MG63 (cell line): ENCODE measurements at regions not wholly inside any gene's neighbourhood (a gene's known extent, or its start where the extent isn't known, plus 50 kb on each side); places are given as distances from the start of the nearest gene placed in this dataset.
A peak's percentile ranks its signal among the peaks of the same experiment; 100 is the strongest.

Source experiments
- DNase-seq: peaks from one replicate; pipeline ENCODE4 v3.0.0-alpha.2; 2020
- H3K27me3 ChIP-seq: fragments of 250-450 bp; sonication (Bioruptor Pico); 2 replicates; pipeline ENCODE4 v1.5.1; 2020; ENCODE audit warnings: mild to moderate bottlenecking, moderate library complexity
- H3K36me3 ChIP-seq: fragments of 250-450 bp; sonication (Bioruptor Pico); 2 replicates; pipeline ENCODE4 v1.5.1; 2020; ENCODE audit warnings: mild to moderate bottlenecking, moderate library complexity
- H3K4me3 ChIP-seq: fragments of 250-450 bp; sonication (Bioruptor Pico); 2 replicates; pipeline ENCODE4 v1.5.1; 2020; ENCODE audit warnings: mild to moderate bottlenecking, moderate library complexity
- H3K9me3 ChIP-seq: fragments of 250-450 bp; sonication (Bioruptor Pico); 2 replicates; pipeline ENCODE4 v1.5.1; 2020; ENCODE audit warnings: mild to moderate bottlenecking, moderate library complexity

DNA sequence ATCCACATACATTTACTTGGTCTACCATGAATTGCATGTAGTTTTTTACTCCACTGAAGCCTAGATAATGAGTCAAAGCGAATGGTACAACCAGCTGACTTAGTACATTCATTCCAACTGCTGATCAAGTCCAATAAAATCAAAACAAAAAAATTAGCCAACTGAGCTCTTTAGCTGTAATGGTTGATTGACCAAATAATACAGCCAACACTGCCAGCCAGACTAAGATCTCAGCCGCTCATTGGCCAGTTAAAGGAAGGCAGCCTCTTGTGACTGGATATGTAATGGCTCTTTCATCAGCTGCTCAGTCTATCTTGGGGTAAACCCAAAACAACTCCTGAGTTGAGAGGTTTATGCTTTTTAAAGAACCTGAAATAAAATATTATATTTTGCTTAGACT lies 204.3 kb upstream of the RSPO3 start:
- H3K9me3 ChIP-seq, result no peaks in the 10 kb centered on the region; the same call in 1 of the 2 replicates

DNA sequence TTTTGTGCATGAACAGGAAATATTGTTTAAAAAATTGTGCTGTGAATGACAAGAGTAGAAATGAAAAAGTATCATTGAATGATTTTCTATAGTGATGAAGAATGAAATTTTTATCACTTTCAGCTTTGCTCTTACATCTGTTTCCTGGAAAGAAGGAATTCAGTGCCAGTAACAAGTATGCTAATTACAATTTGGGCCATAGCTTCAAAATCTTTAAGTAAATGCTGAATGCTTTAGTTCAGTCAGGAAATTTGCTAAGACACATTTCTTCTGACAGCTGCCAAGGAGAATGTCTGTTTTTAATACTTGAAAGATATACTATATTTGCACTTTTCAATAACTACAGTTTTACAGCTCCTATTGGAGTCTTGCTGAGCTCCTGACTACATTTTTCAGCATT lies 203.7 kb upstream of the RSPO3 start:
- DNase-seq, result no peak
- no peaks in the 10 kb centered on the region for H3K27me3 ChIP-seq
- no peaks in the 10 kb centered on the region for H3K36me3 ChIP-seq
- no peaks in the 10 kb centered on the region; the same call in 1 of the 2 replicates for H3K9me3 ChIP-seq
- H3K4me3 ChIP-seq, result no peak overlapping the region

More for the DNA sequence above, 204.3 kb upstream of the RSPO3 start:
- no peaks in the 10 kb centered on the region for H3K27me3 ChIP-seq
- H3K4me3 ChIP-seq, result no peak overlapping the region
- no peaks in the 10 kb centered on the region for H3K36me3 ChIP-seq
- no peak for DNase-seq

DNA sequence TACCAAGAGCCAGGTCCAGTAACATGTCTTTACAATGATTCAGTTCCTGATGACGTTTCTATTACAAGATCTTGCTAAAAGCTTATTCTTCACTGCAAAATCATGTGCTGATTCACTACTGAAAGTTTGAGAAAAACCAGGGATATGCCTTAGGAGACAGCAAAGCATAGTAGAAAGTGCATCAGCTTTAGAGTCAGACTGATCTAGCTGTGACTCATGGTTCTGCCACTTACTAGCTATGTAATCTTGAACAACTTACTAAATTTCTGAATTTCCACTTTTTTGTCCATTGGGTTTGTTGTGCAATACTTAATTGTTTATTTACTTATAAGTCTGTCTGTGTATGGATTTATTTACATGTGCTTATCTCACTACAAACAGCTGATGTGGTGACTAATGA lies 198.5 kb upstream of the RSPO3 start:
- Histone ChIP-seq H3K27me3 (no peaks in the 10 kb centered on the region), H3K36me3 (no peaks in the 10 kb centered on the region), H3K9me3 (no peaks in the 10 kb centered on the region), H3K4me3 (no peak overlapping the region)
- DNase-seq, result peak; percentile 29

DNA sequence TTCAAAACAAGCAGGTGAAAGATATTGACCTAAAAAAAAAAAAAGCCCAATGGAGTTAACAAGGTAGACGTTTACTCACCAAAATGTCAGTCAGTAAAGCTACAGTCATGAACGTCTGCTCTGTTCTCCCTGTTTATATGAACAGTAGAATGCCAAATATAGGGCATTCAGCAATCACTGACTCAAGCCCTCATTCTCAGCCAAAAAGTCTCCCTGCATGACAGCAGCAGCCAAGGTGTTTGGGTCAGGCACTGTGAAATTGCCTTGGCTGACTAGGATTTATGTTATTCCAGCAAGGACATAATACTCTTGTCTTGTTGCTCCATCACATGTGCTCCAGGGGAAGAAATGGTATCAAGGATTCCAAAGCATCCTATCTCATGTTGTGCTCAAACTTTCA lies 194.7 kb upstream of the RSPO3 start:
- Histone ChIP-seq H3K36me3 (no peaks in the 10 kb centered on the region), H3K9me3 (no peaks in the 10 kb centered on the region), H3K4me3 (no peak overlapping the region), H3K27me3 (no peaks in the 10 kb centered on the region)
- DNase-seq, result peak; percentile 62

DNA sequence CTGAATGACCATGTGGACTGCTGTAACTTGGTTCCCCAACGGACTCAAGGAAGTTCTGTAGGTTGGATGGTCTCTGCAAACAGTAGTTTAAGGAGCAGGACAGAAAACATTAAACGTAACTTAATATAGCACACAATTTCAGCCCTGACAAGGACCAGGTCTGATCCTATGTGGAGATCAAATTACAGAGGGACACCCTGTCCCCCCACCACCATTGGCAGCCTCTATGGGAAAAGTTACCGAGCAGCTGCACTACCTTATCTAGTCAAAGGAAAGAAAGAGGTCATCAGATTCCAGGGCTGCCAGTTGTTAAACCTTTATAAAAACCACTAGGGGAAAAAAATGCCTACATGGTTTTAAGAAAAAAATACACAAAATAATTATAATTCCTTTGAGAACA lies 191.5 kb upstream of the RSPO3 start:
- H3K27me3 ChIP-seq, result no peaks in the 10 kb centered on the region
- DNase-seq, result no peak
- no peaks in the 10 kb centered on the region for H3K9me3 ChIP-seq
- H3K36me3 ChIP-seq, result no peaks in the 10 kb centered on the region
- no peak overlapping the region for H3K4me3 ChIP-seq

DNA sequence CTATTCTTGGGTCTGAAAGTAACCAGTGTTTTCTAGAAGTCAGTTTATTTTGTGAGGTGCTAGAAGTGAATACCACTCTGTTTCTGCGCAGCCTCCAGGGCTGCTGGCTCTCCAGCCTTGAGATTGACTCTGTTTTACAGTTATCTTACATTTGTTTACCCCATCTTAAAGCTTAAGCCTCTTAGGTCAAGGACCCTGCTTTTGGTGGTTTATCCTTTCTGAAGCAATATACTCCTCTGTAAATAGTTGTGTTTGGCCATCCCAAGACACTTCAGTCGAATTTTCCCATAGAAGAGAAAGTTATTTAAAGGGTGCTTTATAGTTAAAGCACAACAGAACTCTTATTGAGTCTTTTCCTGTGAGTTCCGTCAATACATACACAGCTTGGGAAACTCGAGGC lies 190.6 kb upstream of the RSPO3 start:
- no peaks in the 10 kb centered on the region for H3K36me3 ChIP-seq
- H3K27me3 ChIP-seq, result no peaks in the 10 kb centered on the region
- no peaks in the 10 kb centered on the region for H3K9me3 ChIP-seq
- no peak overlapping the region for H3K4me3 ChIP-seq
- no peak for DNase-seq

DNA sequence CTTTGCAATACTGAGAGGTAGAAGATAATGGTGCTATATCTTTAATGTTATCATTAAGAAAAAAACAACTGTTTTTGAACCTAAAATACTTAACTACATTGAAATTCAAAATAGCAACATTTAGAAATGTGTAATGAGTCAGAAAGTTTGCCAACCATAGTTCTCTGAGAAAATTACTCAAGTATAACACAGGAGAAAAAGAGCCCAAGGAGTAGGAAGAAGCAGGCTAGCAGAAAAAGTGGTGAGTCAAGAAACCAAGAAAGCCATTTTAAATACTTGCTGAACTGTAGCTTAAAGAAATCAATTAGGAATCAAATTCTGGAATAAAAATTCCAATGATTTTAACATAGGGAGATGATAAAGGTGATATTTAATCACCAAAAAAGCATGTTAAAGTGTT lies 181.0 kb upstream of the RSPO3 start:
- DNase-seq, result no peak
- Histone ChIP-seq H3K27me3 (no peaks in the 10 kb centered on the region), H3K9me3 (no peaks in the 10 kb centered on the region), H3K36me3 (no peaks in the 10 kb centered on the region), H3K4me3 (no peak overlapping the region)

DNA sequence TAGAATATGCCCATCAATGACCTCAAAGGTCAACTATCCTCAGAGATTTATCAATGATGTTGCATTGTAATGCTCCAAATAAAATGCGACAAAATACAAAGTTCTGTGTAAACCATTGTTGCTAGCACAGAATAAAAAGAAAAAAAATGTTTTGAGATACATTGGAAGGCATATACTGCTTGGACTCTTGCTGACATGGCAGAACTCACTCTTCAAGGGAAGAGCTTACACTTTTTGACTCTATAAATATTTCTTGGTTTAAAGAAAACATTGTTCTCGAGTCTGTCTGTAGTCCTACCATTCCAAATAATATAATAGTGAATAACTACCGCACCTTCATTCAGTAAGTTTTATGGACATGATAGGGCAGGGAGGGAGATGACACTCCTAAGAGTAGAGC lies 178.7 kb upstream of the RSPO3 start:
- Histone ChIP-seq H3K4me3 (no peak overlapping the region), H3K9me3 (no peaks in the 10 kb centered on the region), H3K36me3 (no peaks in the 10 kb centered on the region), H3K27me3 (no peaks in the 10 kb centered on the region)
- DNase-seq, result no peak

DNA sequence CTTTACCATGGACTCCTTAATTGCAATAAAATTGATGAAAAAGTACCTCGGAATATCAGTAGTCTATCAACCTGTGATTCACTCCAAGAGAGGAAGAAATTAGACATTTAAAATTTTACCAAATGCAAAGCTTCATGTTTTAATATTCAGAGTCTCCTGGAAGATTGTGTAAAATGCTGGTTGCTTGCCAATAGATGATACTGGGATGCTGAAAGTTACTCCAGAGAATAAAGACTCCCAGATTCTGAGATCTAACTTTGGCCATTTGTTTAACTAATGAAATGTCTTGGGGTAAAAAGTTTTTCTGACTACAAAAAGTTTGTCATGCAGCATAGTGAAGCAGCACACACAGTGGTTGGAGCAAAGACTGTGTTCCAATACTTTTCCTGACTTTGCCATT lies 176.7 kb upstream of the RSPO3 start:
- Histone ChIP-seq H3K27me3 (no peaks in the 10 kb centered on the region), H3K4me3 (no peak overlapping the region), H3K9me3 (no peaks in the 10 kb centered on the region), H3K36me3 (no peaks in the 10 kb centered on the region)
- no peak for DNase-seq

DNA sequence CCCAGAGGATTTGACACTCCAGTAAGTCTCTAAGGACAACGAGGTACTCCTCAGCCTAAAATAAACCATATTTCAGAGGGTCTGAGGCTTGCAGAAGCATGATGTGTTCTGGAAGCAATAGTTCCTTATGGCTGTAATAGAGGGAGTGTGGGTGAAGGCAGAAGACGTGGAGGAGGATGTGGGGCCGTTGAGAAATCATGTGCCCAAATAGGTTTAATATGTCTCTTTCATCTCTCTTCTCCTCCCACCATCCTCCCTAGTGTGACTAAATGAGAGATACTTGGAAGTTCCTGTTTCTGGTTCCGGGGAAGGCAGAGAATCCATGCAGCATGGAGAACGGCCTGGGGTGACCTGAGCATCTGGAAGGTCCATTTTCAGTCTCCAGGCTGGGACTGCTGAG lies 174.0 kb upstream of the RSPO3 start:
- Histone ChIP-seq H3K4me3 (no peak overlapping the region), H3K36me3 (no peaks in the 10 kb centered on the region), H3K27me3 (no peaks in the 10 kb centered on the region), H3K9me3 (no peaks in the 10 kb centered on the region)
- no peak for DNase-seq

DNA sequence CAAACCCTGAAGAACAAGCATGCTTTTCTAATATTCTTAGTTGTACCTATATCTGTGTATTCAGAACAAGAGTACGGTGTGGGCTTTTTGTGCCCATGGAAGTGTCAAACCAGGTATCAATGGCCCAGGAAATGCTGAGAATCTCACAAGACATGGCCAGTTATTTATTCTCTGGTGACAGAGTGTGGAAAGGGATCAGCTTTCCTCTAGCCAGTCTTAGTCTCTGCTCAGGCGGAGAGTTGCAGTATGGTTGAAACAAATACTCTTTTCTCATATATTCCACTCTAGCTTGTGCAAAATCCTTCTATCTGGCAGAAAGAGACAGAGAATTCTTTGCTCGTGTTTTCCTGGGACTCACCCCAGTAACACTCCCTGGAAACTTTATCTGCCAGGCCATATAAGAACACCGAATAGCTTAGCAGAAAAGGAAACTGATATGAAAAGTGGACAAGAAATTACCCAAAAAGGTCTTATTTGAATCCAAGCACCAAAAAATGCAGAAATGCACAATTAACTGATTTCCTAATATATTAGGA lies 173.3 kb upstream of the RSPO3 start:
- H3K36me3 ChIP-seq, result no peaks in the 10 kb centered on the region
- no peaks in the 10 kb centered on the region for H3K27me3 ChIP-seq
- no peak overlapping the region for H3K4me3 ChIP-seq
- no peaks in the 10 kb centered on the region for H3K9me3 ChIP-seq
- DNase-seq, result no peak

DNA sequence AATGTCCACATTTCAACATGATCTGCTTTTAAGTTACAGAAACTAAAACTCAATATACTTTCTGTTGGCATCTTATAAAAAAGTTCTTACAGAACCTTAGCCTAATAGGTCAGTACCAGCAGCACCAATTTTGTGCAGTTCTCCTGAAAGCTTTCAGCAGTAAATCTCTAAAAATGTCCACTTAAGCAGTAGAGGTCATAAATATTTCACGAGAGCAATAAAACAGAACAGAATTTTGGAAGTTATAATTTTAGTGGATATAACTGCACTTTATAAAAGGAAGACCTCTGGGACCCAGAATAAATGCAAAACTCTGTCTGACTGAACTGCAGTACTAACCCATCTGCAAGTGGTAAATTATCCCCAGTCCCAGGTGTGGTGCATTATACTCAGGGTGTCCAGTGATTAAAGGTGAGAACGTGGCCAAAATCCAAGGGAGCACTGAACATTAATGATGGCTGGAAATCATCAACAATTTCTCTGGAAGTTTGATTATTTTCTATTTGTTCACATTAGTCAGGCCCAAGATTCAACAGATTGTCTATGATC lies 172.6 kb upstream of the RSPO3 start:
- H3K9me3 ChIP-seq, result no peaks in the 10 kb centered on the region
- H3K4me3 ChIP-seq, result no peak overlapping the region
- no peaks in the 10 kb centered on the region for H3K27me3 ChIP-seq
- no peak for DNase-seq
- H3K36me3 ChIP-seq, result no peaks in the 10 kb centered on the region

DNA sequence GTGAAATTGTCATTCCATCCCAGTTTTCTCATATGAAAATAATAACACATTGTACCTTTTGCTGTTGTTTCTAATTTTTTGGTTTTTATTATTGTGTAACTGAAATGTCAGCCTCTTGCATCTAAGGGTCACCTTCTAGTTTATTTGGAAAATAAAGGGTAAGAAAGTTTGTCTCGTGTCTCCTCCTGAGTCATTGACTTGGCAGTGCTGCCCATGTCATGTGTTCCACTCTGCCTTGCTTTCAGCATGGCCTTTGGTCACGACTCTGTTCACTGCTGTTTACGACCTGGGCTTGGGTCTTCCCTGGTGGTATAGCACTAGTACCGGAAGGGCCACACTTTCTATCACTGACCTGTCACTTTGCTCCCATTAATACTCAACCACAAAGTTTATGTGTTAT lies 171.4 kb upstream of the RSPO3 start:
- DNase-seq, result peak; percentile 29
- Histone ChIP-seq H3K4me3 (no peak overlapping the region), H3K9me3 (no peaks in the 10 kb centered on the region), H3K27me3 (no peaks in the 10 kb centered on the region), H3K36me3 (no peaks in the 10 kb centered on the region)

DNA sequence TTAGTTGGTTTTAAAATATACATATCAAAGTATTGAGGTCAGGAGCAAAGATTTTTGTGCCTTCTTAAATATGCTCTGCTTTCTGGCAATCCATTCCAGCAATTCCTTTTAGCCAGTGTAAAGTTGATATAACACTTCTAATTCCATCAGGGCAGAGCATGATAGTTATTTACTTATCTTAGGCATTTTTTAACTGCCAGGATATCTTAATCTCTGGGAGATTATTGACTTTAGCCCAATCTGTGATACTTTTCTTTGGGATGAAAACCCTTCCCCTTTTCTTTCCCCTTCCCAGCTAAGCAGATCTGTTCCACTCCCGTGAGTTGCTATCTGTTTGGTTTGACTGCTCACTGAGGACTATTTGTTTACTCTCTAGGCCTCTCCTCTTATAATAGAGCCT lies 168.7 kb upstream of the RSPO3 start:
- H3K36me3 ChIP-seq, result no peaks in the 10 kb centered on the region
- H3K9me3 ChIP-seq, result no peaks in the 10 kb centered on the region
- H3K4me3 ChIP-seq, result no peak overlapping the region
- H3K27me3 ChIP-seq, result no peaks in the 10 kb centered on the region
- no peak for DNase-seq

DNA sequence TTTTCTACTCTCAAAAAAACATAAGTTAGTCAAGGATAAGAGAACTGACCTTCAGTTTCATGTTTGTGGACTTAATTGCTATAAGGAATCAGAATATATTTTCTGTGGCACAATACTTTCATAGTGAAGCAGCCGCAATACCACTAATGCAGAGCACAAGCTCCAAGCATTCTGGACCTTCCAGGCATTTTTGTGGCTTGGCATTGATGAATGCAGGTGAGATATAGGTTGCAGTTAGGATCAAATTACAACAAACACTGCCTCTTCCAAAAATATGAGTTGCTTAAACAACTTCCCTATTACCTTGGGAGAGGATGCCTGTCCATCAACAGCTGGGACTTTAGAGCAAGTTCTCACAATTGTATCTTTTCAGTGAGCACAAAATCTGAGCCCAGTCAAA lies 162.8 kb upstream of the RSPO3 start:
- no peak for DNase-seq

DNA sequence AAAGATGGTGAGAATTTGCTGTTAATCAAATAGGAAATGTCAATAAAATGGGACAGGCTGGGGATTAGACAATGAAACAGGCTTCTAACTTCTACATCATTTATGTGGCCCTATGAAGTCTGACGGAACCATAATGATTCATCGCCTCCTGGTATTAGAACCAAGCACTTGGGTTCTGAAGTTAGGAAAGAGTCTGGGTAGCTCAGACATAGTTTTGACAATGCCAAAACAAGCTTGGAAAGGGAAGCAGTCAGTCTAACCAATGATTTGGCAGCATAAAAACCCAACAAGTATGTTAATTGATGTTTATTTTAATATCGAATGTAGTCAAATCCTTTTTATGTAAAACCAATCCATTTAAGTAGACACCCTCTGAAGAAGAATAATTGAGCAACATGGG lies 160.8 kb upstream of the RSPO3 start:
- Histone ChIP-seq H3K4me3 (no peak overlapping the region), H3K9me3 (no peaks in the 10 kb centered on the region), H3K27me3 (no peaks in the 10 kb centered on the region), H3K36me3 (no peaks in the 10 kb centered on the region)
- DNase-seq, result no peak

More for the DNA sequence above, 162.8 kb upstream of the RSPO3 start:
- no peaks in the 10 kb centered on the region for H3K36me3 ChIP-seq
- no peaks in the 10 kb centered on the region for H3K27me3 ChIP-seq
- H3K9me3 ChIP-seq, result no peaks in the 10 kb centered on the region
- H3K4me3 ChIP-seq, result no peak overlapping the region

DNA sequence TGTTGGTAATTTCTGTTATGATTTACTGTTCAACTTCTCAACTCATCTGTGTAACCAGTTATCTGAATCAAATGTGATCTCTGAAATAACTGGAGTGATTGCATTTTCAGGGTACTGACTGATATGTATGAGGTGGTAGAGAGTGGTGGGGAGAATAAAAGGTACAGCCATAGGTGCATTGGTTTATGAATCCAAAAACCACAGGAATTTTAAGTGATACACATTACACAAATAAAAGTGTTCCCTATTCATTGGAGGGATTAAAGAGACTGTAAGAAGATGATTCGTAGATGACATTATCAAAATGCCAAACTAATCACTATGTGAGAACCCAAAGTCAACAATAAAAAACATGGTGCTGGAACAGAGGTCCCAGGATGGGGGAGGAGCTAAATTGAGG lies 158.7 kb upstream of the RSPO3 start:
- DNase-seq, result no peak
- Histone ChIP-seq H3K36me3 (no peaks in the 10 kb centered on the region), H3K9me3 (no peaks in the 10 kb centered on the region), H3K4me3 (no peak overlapping the region), H3K27me3 (no peaks in the 10 kb centered on the region)

DNA sequence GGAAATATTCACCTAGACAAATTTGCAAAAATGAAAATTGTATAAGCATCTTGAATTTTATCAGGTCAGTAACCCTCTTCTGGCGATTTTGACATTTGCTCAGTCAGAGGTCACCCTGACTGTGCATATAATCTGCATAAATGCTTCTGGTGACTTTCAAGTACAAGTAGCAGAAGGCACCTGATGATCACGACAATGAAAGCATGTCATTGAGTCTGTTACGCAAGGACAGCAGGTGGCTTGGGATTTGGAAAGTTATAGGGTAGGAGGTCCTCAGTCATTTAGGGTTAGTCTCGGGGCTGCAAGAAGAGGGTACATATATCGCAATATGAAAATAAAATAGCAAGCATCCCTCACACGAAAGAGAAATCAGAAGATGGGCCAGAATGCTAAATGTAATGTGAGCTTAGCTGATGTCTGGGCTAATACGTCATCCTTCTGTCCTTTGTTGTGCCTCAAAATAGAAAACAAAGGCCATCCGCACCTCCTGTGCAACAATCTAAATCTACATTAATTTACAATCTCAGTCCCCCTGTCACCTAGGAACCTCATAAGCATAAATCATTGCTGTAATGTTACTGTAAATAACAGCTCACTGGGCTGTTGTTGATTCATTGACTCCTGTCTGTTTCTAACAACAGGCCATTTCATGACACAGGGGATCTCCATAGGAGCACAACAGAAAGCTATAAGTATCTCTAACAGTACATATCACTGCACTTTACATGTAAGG lies 155.2 kb upstream of the RSPO3 start:
- DNase-seq, result no peak
- H3K4me3 ChIP-seq, result no peak overlapping the region

More for the DNA sequence above, 155.2 kb upstream of the RSPO3 start:
- H3K27me3 ChIP-seq, result no peaks in the 10 kb centered on the region
- H3K36me3 ChIP-seq, result no peaks in the 10 kb centered on the region
- H3K9me3 ChIP-seq, result no peaks in the 10 kb centered on the region
